Liver (tissue), 3 donors: ENCODE measurements at regions not wholly inside any gene's neighbourhood (a gene's known extent, or its start where the extent isn't known, plus 50 kb on each side); places are given as distances from the start of the nearest gene placed in this dataset.

ENCODE experiments used
- ATF3 ChIP-seq: IDR thresholded peaks from 2 replicates; pipeline ENCODE4 v1.6.1; 2016; ENCODE audit warnings: antibody characterized with exemption
- GABPA ChIP-seq, 2 donors: IDR thresholded peaks in 1 of 2; conservative IDR thresholded peaks in 1 of 2; 2 replicates each; pipeline ENCODE4 v1.6.1; 2016; ENCODE audit warnings: antibody characterized with exemption in 2 of 2, mild to moderate bottlenecking in 1 of 2, moderate library complexity in 1 of 2
- HNF4A ChIP-seq, 2 donors: conservative IDR thresholded peaks; 2 replicates each; pipeline ENCODE4 v1.6.1; 2016; ENCODE audit warnings: antibody characterized with exemption in 2 of 2, mild to moderate bottlenecking in 2 of 2
- JUND ChIP-seq, 2 donors: IDR thresholded peaks; 2 replicates each; pipeline ENCODE4 v1.6.1; 2016; ENCODE audit warnings: antibody characterized with exemption in 2 of 2
- MAX ChIP-seq: IDR thresholded peaks from 2 replicates; pipeline ENCODE4 v1.6.1; 2016; ENCODE audit warnings: antibody characterized with exemption
- RAD21 ChIP-seq, 2 donors: IDR thresholded peaks; 2 replicates each; pipeline ENCODE4 v1.6.1; 2016; ENCODE audit warnings: antibody characterized with exemption in 2 of 2, mild to moderate bottlenecking in 2 of 2
- RXRA ChIP-seq, 2 donors: IDR thresholded peaks; 2 replicates each; pipeline ENCODE4 v1.6.1; 2017 to 2018; ENCODE audit warnings: antibody characterized with exemption in 2 of 2, mild to moderate bottlenecking in 1 of 2
- TAF1 ChIP-seq: conservative IDR thresholded peaks from 2 replicates; pipeline ENCODE4 v1.6.1; 2016; ENCODE audit warnings: antibody characterized with exemption, mild to moderate bottlenecking
- YY1 ChIP-seq: IDR thresholded peaks from 2 replicates; pipeline ENCODE4 v1.6.1; 2016; ENCODE audit warnings: antibody characterized with exemption, mild to moderate bottlenecking
- TF ChIP-seq, protein P1 (sequence below): fragments of 150-350 bp; IDR thresholded peaks from 2 replicates; pipeline ENCODE4 v1.5.1; 2017; ENCODE audit warnings: improper control_type of control experiment, low read depth, low read length; ENCODE audit not compliant: missing input control
- donor health status: healthy.
- donor health status: healthy.

- TF ChIP-seq, protein P1, sequence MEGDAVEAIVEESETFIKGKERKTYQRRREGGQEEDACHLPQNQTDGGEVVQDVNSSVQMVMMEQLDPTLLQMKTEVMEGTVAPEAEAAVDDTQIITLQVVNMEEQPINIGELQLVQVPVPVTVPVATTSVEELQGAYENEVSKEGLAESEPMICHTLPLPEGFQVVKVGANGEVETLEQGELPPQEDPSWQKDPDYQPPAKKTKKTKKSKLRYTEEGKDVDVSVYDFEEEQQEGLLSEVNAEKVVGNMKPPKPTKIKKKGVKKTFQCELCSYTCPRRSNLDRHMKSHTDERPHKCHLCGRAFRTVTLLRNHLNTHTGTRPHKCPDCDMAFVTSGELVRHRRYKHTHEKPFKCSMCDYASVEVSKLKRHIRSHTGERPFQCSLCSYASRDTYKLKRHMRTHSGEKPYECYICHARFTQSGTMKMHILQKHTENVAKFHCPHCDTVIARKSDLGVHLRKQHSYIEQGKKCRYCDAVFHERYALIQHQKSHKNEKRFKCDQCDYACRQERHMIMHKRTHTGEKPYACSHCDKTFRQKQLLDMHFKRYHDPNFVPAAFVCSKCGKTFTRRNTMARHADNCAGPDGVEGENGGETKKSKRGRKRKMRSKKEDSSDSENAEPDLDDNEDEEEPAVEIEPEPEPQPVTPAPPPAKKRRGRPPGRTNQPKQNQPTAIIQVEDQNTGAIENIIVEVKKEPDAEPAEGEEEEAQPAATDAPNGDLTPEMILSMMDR, result no peak
- TF ChIP-seq MAX, result no peak
- TF ChIP-seq ATF3, result no peak
- TF ChIP-seq HNF4A (conservative IDR thresholded peaks at IDR 0.05), result no peak
- TF ChIP-seq YY1, result no peak
- TF ChIP-seq JUND (IDR thresholded peaks at IDR 0.05), result no peak
- TF ChIP-seq RAD21 (IDR thresholded peaks at IDR 0.05), result no peak
- no peak for TF ChIP-seq RXRA (IDR thresholded peaks at IDR 0.05)
- no peak for TF ChIP-seq GABPA (IDR thresholded peaks at IDR 0.05 in 1 of 2, conservative IDR thresholded peaks at IDR 0.05 in 1 of 2)
- TF ChIP-seq TAF1, result no peak
These were observed 110.9 kb upstream of the THRB start for GRCh38 chr3:24605511-24606028.
